Left ventricle myocardium inferior (tissue), 1 donor: ENCODE measurements at regions not wholly inside any gene's neighbourhood (a gene's known extent, or its start where the extent isn't known, plus 50 kb on each side); places are given as distances from the start of the nearest gene placed in this dataset.

Experiments used
- DNase-seq: peaks from one replicate; pipeline ENCODE4 v3.0.0-alpha.2; 2020
- H3K27ac ChIP-seq: fragments of 200-600 bp; replicated peaks from 2 replicates; pipeline ENCODE4 v1.8.0; 2021
- H3K27me3 ChIP-seq: fragments of 200-600 bp; 2 replicates; pipeline ENCODE4 v1.8.0; 2021; ENCODE audit warnings: low read depth
- H3K36me3 ChIP-seq: fragments of 200-600 bp; 2 replicates; pipeline ENCODE4 v1.8.0; 2021
- H3K4me1 ChIP-seq: fragments of 200-600 bp; 2 replicates; pipeline ENCODE4 v1.8.0; 2021
- H3K4me3 ChIP-seq: fragments of 200-600 bp; 2 replicates; pipeline ENCODE4 v1.8.0; 2021; ENCODE audit warnings: mild to moderate bottlenecking, moderate library complexity
- H3K9me3 ChIP-seq: fragments of 200-600 bp; replicated peaks from 2 replicates; pipeline ENCODE4 v1.8.0; 2021
- intact Hi-C: fragments of 100-400 bp; cut with micrococcal nuclease; formaldehyde crosslinking; loops from one replicate; pipeline ENCODE4 v1.11.0; 2022
- TF ChIP-seq, protein P1 (sequence below): fragments of 200-600 bp; IDR thresholded peaks from 2 replicates; pipeline ENCODE4 v1.8.0; 2021; ENCODE audit warnings: antibody characterized with exemption, mild to moderate bottlenecking, borderline replicate concordance
- donor health status: DM: no; HTN: yes; CAD: no; lungs with severe emphysema.

DNA sequence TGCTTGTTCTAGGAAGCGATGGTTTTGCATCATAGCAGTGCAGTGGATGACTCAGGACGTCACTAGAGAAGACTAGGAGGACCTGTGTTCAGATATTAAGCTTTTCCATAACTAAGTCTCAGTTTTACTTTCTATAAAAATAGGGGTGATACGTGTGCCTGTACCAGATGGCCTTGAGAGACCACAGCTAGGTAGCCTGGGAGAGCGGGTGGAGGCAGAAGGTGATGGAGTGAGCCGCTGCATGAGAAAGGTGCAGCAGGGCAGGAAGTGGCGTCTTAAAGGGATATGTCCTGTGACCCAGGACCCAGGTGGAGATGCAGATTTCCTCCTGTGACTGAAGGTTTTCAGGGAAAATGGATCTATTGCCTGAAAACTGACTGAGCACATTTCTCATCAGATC is 304.9 kb downstream of the CDC14C start:
- no peaks in the 10 kb centered on the region for H3K4me1 ChIP-seq
- H3K27me3 ChIP-seq = no peaks in the 10 kb centered on the region
- H3K36me3 ChIP-seq = no peaks in the 10 kb centered on the region
- TF ChIP-seq, protein P1, sequence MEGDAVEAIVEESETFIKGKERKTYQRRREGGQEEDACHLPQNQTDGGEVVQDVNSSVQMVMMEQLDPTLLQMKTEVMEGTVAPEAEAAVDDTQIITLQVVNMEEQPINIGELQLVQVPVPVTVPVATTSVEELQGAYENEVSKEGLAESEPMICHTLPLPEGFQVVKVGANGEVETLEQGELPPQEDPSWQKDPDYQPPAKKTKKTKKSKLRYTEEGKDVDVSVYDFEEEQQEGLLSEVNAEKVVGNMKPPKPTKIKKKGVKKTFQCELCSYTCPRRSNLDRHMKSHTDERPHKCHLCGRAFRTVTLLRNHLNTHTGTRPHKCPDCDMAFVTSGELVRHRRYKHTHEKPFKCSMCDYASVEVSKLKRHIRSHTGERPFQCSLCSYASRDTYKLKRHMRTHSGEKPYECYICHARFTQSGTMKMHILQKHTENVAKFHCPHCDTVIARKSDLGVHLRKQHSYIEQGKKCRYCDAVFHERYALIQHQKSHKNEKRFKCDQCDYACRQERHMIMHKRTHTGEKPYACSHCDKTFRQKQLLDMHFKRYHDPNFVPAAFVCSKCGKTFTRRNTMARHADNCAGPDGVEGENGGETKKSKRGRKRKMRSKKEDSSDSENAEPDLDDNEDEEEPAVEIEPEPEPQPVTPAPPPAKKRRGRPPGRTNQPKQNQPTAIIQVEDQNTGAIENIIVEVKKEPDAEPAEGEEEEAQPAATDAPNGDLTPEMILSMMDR = no peak
- H3K4me3 ChIP-seq = no peak overlapping the region
- H3K9me3 ChIP-seq = no peaks in the 10 kb centered on the region
- no peak for DNase-seq
- intact Hi-C loops = no loop called here
- no peak overlapping the region for H3K27ac ChIP-seq

DNA sequence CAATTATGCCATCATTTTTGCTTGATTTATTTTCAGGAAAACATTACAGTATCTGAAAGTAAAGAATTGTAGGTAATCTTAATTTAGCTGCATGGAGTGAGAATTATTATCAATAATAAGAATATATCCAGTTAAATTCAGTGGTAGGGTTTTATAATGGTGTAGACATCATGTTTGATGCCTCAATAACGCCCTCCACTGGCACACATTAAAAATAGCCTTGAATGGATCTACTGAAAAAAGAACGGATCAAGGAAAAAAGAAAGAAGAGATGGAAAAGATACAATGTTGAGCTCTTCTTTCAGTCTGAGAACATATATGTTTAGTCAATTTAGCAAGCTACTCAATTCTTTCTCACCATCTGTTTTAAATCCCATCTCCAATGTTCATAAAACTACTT is 319.2 kb downstream of the CDC14C start:
- Histone ChIP-seq H3K9me3 (peaks cover 13% of the 10 kb centered on the region), H3K4me3 (no peak overlapping the region), H3K4me1 (no peaks in the 10 kb centered on the region), H3K27ac (no peak overlapping the region), H3K36me3 (no peaks in the 10 kb centered on the region), H3K27me3 (no peaks in the 10 kb centered on the region)
- TF ChIP-seq, protein P1 = no peak
- DNase-seq = no peak
- intact Hi-C loops = no loop called here

DNA sequence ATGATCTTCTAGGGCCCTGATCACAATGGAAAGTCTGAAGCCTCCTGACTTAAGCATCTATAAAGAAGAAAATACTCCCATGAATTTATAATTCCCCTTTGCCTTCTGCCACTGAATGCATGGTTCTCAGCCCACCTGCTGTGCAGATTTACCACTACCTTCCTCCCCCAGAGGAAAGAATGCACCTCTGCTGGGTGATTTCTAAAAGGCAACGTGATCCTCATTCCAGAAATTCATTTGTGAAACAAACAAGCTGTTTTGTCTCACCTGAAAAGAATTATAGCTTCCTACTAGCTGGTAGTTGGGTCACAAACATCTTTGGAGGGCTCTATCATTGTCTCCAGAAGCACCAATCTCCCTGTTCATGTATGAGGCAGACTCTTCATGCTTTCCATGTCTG is 320.2 kb downstream of the CDC14C start:
- Histone ChIP-seq H3K27me3 (no peaks in the 10 kb centered on the region), H3K4me1 (no peaks in the 10 kb centered on the region), H3K4me3 (no peak overlapping the region), H3K27ac (no peak overlapping the region), H3K9me3 (peaks cover 3% of the 10 kb centered on the region), H3K36me3 (no peaks in the 10 kb centered on the region)
- intact Hi-C loops = no loop called here
- DNase-seq = no peak
- TF ChIP-seq, protein P1 = no peak

DNA sequence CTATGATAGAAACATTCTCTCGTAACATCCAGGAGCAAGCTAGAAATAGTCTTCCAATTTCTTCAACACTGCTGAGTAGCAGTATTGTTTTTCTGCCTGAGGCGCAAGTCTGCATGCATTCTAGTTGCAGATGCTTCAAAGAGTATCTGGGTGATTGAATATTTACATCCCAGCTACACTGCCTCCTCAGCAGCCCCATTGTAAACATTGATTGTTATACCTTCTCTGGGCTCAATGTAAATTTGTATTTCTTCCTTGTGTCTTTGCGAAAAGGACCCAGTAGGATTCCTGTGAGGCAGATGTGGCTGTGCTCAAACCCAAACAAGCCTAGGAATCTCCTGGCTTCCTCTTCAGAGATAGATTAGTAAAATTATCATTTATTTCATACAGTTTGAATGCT is 320.7 kb downstream of the CDC14C start:
- Histone ChIP-seq H3K4me3 (no peak overlapping the region), H3K36me3 (no peaks in the 10 kb centered on the region), H3K27ac (no peak overlapping the region), H3K4me1 (no peaks in the 10 kb centered on the region), H3K9me3 (no peaks in the 10 kb centered on the region), H3K27me3 (no peaks in the 10 kb centered on the region)
- no peak for DNase-seq
- intact Hi-C loops = no loop called here
- TF ChIP-seq, protein P1 = no peak

DNA sequence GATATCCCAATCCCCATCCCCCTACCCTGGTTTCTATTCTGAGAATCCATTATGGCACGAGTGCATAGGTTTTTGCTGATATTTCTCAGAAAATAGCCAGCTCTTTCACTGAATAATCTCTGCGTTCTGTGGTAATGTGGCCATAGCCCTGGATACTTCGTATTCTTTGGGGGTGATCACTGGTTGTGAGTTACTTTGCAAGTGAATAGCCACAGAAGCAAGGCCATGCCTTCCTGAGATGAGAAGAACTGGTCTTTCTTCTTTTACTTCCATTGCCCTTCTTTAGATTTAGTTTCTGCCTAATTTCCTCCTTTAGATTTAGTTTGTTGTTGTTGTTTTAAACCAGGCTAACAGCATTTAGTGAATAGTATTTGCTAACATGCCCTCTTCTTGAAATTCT is 323.4 kb downstream of the CDC14C start:
- Histone ChIP-seq H3K27ac (no peak overlapping the region), H3K4me1 (no peaks in the 10 kb centered on the region), H3K36me3 (no peaks in the 10 kb centered on the region), H3K9me3 (no peaks in the 10 kb centered on the region), H3K4me3 (no peak overlapping the region), H3K27me3 (no peaks in the 10 kb centered on the region)
- intact Hi-C loops = no loop called here
- TF ChIP-seq, protein P1 = no peak
- no peak for DNase-seq

DNA sequence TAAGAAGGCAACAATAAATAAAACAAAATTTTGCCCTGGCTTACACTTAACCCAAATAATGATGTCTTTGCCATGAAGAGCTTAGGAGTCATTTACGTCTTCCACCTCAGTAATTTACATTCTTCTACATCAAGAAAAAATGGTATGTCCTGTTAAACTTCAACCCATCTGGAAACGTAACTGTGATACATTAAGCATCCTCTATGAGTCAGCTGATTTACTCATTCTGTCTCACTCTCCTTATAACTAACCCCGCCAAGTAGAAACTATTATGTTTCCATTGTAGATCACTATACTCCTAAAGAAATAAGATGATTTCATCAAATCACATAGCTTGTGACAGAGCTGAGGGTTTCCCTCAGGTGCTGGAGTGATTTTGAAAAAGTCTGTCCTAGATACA is 330.7 kb downstream of the CDC14C start:
- DNase-seq = no peak
- TF ChIP-seq, protein P1 = no peak
- no peak overlapping the region for H3K27ac ChIP-seq
- intact Hi-C loops = no loop called here
- no peaks in the 10 kb centered on the region for H3K27me3 ChIP-seq
- H3K9me3 ChIP-seq = no peaks in the 10 kb centered on the region
- no peaks in the 10 kb centered on the region for H3K4me1 ChIP-seq
- H3K36me3 ChIP-seq = no peaks in the 10 kb centered on the region
- no peak overlapping the region for H3K4me3 ChIP-seq
